ENCODE measurements at regions not wholly inside any gene's neighbourhood (a gene's known extent, or its start where the extent isn't known, plus 50 kb on each side); places are given as distances from the start of the nearest gene placed in this dataset.

GRCh38 chr16:50419116-50419515 lies 50.3 kb upstream of the BRD7 start:
- no peak for TF ChIP-seq POLR2A (IDR thresholded peaks at IDR 0.05)
- no peak for TF ChIP-seq CTCF (IDR thresholded peaks at IDR 0.05)
- TF ChIP-seq POLR2AphosphoS5 (IDR thresholded peaks at IDR 0.05), result no peak

Measured in upper lobe of left lung (tissue), 4 donors.